ENCODE measurements at regions not wholly inside any gene's neighbourhood (a gene's known extent, or its start where the extent isn't known, plus 50 kb on each side); places are given as distances from the start of the nearest gene placed in this dataset.

DNA sequence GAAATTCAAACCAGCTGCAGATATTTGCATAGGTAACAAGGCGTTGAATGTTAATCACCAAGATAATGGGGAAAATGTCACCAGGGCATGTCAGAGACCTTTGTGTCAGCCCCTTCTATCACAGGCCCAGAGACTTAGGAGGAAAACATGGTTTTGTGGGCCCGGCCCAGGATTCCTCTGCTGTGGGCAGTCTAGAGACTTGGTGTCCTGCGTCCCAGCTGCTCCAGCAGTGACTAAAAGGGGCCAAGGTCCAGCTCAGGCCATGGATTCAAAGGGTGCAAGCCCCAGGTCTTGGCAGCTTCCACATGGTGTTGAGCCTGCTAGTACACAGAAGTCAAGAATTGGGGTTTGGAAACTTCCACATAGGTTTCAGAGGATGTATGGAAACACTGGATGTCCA lies 147.5 kb upstream of the ZWINT start:
- no peak for TF ChIP-seq CTCF (conservative IDR thresholded peaks at IDR 0.05; ENCODE audit: low read depth in 2 of 2)
- TF ChIP-seq EZH2 (IDR thresholded peaks at IDR 0.05; ENCODE audit: low read depth, unreplicated experiment) = no peak
- no peak for TF ChIP-seq EZH2phosphoT487 (IDR thresholded peaks at IDR 0.05; ENCODE audit: unreplicated experiment)
- TF ChIP-seq POLR2AphosphoS5 (IDR thresholded peaks at IDR 0.05; ENCODE audit: low read depth) = no peak
